NCI-H2081 (cell line): ENCODE measurements at regions not wholly inside any gene's neighbourhood (a gene's known extent, or its start where the extent isn't known, plus 50 kb on each side); places are given as distances from the start of the nearest gene placed in this dataset.

Experiments
- DNase-seq, 2 experiments: peaks; one replicate each; lab custom pipeline; 2025; lab: John Stamatoyannopoulos, UW

GRCh38 chr1:4960782-4961475 is 306.5 kb downstream of the AJAP1 start:
- no peak for DNase-seq

DNA sequence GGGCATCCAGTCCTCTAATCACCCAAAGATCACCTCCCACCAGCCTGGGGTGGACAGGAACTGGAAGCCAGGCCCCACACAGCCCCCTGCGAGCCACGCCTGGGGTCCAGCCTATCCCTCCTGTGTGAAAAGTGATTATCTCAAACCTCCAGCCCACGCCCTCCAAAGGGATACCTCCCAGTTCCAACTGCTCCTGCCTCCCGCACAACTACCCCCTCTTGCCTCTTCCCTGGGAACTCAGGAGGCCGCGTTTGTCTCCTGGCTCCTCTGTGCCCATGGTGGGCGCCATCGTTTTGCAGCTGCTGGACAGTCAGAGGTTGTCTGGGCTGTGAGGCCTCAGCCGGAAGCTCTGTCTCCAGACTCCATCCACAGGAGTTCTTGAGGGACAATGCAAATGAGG is 305.9 kb downstream of the AJAP1 start:
- no peak for DNase-seq

GRCh38 chr1:4959216-4959615 is 304.8 kb downstream of the AJAP1 start:
- DNase-seq: no peak

GRCh38 chr1:4957027-4957426 is 302.6 kb downstream of the AJAP1 start:
- no peak for DNase-seq

DNA sequence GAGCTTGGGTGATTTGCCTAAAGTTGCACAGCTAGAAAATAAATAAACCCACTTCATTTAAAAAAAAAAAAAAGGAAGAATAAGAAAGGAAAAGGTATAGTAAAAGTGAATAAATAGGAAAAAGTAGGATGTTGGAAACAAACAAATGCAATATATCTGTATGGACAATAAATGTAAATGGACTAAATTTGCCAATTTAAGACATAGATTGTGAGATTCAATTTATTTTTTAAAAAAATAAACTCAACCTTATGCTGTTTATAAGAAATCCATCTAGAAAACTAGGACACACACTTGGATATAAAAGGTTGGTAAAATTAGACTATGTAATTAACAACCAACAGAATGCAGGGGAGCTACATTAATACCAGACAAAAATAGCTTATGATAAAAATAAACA is 300.0 kb downstream of the AJAP1 start:
- DNase-seq: no peak

GRCh38 chr1:4951601-4952000 is 297.2 kb downstream of the AJAP1 start:
- DNase-seq: no peak

DNA sequence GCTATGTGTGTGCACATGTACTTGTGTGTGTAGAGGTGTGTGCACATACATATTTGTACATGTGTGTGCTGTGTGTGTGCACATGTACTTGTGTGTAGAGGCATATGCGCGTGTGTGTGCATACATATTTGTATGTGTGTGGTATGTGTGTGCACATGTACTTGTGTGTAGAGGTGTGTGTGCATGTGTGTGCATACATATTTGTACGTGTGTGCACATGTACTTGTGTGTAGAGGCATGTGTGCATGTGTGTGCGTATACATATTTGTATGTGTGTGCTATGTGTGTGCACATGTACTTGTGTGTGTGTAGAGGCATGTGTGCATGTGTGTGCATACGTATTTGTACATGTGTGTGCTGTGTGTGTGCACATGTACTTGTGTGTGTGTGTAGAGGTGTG is 291.9 kb downstream of the AJAP1 start:
- DNase-seq: no peak

DNA sequence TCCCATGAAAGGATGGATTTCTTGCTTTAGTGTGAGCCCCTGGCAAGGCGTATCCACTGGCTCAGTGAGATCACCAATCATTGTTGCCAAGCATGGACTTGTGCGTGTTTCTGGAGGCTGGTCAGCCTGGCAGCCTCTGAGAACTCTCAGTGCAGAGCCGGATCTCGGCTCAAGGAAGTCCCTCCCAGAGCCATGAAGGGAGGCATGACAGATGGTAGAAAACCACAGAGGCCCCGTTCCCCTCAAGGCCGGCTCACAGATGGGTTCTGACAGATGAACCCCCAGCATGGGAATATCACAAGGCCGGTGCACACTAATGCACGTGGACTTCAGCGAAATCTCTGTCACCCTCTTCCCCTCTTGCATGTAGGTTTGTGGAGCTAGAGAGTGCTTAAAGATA is 290.5 kb downstream of the AJAP1 start:
- no peak for DNase-seq

GRCh38 chr1:4944072-4944471 is 289.7 kb downstream of the AJAP1 start:
- no peak for DNase-seq

- no peak for DNase-seq
Observed at GRCh38 chr1:4939266-4939665, 284.9 kb downstream of the AJAP1 start.

- DNase-seq: no peak
Observed at GRCh38 chr1:4937876-4938534, 283.6 kb downstream of the AJAP1 start.

GRCh38 chr1:4935807-4936206 is 281.4 kb downstream of the AJAP1 start:
- DNase-seq: no peak

DNA sequence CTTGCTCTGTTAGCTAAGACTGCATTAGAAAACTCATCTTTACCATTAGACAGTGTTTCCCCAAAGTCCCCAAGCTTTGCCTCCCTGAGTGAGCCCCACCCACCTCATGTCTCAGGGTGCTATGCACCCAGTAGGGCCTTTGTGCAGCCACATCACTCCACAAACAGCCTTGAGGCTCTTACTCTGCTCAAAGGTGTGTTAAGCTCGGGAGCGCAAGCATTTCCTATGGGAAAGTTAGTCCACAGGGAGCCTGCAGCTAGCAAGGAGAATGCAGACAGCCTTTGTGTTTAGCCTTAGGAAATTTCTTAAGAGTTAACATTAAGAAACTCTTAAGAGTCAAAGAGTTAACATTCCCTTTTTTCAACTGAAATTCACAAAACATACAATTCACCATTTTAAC is 278.8 kb downstream of the AJAP1 start:
- DNase-seq: no peak

GRCh38 chr1:4932311-4933030 is 278.1 kb downstream of the AJAP1 start:
- DNase-seq: no peak

DNA sequence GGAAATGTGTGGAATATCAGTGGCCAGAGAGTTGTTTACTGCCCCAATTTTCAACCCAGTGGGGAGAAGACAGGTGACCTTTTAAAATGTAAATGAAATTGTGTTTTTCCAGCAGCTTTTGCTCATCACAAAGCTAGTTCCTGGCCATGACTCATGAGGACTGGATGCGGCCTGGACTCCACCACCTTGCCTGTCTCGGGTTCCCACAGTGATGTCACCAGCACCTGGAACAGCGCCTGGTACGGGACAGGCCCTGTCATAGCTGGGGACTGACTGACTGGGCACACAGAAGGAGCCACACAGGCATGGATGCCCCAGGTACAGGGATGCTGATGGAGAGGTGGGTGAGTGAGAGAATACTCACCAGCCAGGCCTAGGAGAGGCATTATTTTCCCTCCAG is 277.1 kb downstream of the AJAP1 start:
- DNase-seq: no peak

- DNase-seq: no peak
Observed at GRCh38 chr1:4928186-4928585, 273.8 kb downstream of the AJAP1 start.

DNA sequence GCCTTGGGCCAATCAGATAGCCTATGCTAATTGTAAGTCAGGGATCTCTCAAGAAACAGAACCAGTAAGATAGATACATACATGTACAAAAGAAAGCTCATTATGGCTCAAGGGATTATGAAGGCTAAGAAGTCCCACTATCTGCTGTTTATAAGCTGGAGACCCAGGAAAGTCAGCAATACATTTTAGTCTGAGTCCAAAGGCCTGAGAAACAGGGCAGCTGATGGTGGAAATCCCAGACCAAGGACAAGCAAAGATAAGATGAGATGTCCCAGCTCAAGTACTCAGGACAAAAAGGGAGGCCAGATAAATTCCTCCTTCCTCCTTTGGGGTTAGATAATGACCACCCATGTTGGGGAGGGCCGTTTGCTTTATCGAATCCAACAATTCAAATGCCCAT is 269.9 kb downstream of the AJAP1 start:
- no peak for DNase-seq

GRCh38 chr1:4916610-4917009 is 262.2 kb downstream of the AJAP1 start:
- DNase-seq: no peak

DNA sequence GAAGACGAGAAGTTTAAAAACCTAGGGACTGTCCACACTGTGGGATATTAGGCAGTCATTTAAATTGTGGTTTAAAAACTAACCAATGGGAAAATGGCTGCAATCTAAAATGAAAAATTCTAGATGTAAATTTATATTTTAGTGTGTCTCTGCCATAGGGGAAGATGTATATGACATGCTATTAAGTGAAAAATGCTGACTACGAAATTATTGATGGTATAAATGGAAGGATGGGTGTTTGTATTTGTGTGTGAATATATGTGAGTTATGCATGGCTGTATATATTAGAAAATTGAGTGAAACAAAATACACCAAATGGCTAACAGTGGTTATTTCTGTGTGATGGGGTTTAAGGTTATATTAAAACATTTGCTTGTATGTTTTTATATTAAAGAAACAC is 260.7 kb downstream of the AJAP1 start:
- DNase-seq: no peak

GRCh38 chr1:4908486-4908885 is 254.1 kb downstream of the AJAP1 start:
- no peak for DNase-seq

DNA sequence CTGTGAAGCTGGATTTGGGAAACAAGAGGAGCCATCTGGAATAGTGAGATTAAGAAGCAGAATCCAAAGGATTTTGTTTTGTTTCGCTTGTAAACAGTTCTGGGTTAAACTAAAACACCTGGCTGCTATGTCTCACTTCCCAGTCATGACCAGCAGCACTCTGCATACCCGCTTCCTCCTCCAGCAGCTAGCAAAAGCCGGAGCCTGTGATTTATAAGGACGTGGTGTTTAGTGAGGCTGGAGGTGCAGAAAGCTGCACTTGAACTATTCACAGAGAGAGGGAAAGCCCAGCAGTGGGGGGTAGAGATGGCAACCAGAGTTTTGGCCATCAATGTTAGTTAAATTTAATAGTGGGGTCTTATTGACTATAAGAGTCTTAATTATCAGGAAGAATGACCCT is 240.2 kb downstream of the AJAP1 start:
- no peak for DNase-seq

DNA sequence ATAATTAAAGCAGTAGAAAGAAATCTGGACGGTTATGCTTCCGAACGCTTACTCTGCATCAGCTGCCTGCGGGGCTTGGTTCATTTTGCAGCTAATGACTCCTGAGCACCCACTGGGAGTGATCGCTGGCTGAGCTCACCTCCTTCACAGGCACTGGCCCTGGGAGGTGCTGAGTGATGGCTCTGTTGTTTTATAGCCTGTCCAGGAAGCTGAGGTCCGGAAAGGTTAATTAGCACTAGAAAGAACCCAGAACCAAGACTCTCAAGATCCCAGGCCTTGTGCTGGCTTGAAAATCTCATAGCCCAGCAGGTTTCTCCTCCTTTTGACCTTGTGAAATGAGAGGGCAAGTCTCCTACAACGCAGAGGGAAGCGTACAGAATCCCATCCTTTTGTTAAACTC is 226.2 kb downstream of the AJAP1 start:
- no peak for DNase-seq

- no peak for DNase-seq
Observed at GRCh38 chr1:4877426-4877825, 223.0 kb downstream of the AJAP1 start.
